Endothelial cell of umbilical vein (primary cell): ENCODE measurements at regions not wholly inside any gene's neighbourhood (a gene's known extent, or its start where the extent isn't known, plus 50 kb on each side); places are given as distances from the start of the nearest gene placed in this dataset.

Source experiments
- BruUV-seq: library from RNA; stranded (reverse); fragments of 400-500 nt; replicated peaks from 2 replicates; lab custom pipeline; 2021; lab: Mats Ljungman, UMichigan
- CTCF ChIA-PET: fragments of 300-600, 350-600 bp; sonication (Branson Sonifier 250); formaldehyde crosslinking; loops from one replicate; lab custom pipeline; 2021; ENCODE audit warnings: antibody characterized with exemption, inconsistent platforms; lab: Charles Lee
- POLR2A ChIA-PET: fragments of 300-600, 350-600 bp; sonication (Branson Sonifier 250); formaldehyde crosslinking; loops from one replicate; lab custom pipeline; 2021; ENCODE audit warnings: antibody characterized with exemption, inconsistent platforms; lab: Charles Lee
- DNase-seq: peaks from one replicate; pipeline ENCODE4 v3.0.0-alpha.2; 2011; ENCODE audit warnings: low read depth, low spot score
- FAIRE-seq: peaks from 2 replicates; lab custom pipeline; 2011; peaks lifted over from hg19 to GRCh38; lab: Jason Lieb, UNC
- H2AFZ ChIP-seq: 2 replicates; pipeline ENCODE4 v1.6.0; 2012; ENCODE audit warnings: low read depth, low read length, control low read depth, inconsistent platforms
- H3K27ac ChIP-seq: 2 replicates; pipeline ENCODE4 v1.5.1; 2011; ENCODE audit warnings: low read depth, mild to moderate bottlenecking, control low read depth, low read length, moderate library complexity; ENCODE audit not compliant: insufficient read depth
- H3K27me3 ChIP-seq, 2 experiments: 2 replicates each; pipeline versions ENCODE4 v1.6.0 to v1.6.1; 2011; ENCODE audit warnings: low read length in 2 of 2, mixed read lengths in 1 of 2; ENCODE audit not compliant: control insufficient read depth in 2 of 2, insufficient read depth in 2 of 2
- H3K36me3 ChIP-seq, 2 experiments: 2 replicates in 1 of 2; 3 replicates in 1 of 2; pipeline ENCODE4 v1.5.1; 2011; ENCODE audit warnings: low read length in 2 of 2, mild to moderate bottlenecking in 1 of 2, moderate library complexity in 1 of 2; ENCODE audit not compliant: control insufficient read depth in 2 of 2, insufficient read depth in 2 of 2; ENCODE audit errors: extremely low read depth in 1 of 2
- H3K4me1 ChIP-seq: 3 replicates; pipeline ENCODE4 v1.5.1; 2011; ENCODE audit warnings: mild to moderate bottlenecking, low read length; ENCODE audit not compliant: control insufficient read depth, insufficient read depth; ENCODE audit errors: extremely low read depth
- H3K4me2 ChIP-seq: 2 replicates; pipeline ENCODE4 v1.6.1; 2011; ENCODE audit warnings: low read length, control low read depth, mixed read lengths; ENCODE audit not compliant: insufficient read depth
- H3K4me3 ChIP-seq, 3 experiments: fragments of 200-600 bp in 1 of 3; sonication (generic), shearing (Covaris generic) in 1 of 3; replicated peaks in 1 of 3; 2 replicates each; pipeline ENCODE4 v1.5.1; 2011 to 2016; ENCODE audit warnings: control low read depth in 3 of 3, low read length in 3 of 3, mild to moderate bottlenecking in 2 of 3, inconsistent platforms in 1 of 3, low read depth in 1 of 3, moderate library complexity in 1 of 3; ENCODE audit not compliant: insufficient read depth in 1 of 3
- H3K79me2 ChIP-seq: 2 replicates; pipeline ENCODE4 v1.6.0; 2012; ENCODE audit warnings: low read length, inconsistent platforms; ENCODE audit not compliant: control insufficient read depth, insufficient read depth
- H3K9ac ChIP-seq: replicated peaks from 2 replicates; pipeline ENCODE3; 2011; ENCODE audit warnings: low read length, control low read depth; ENCODE audit not compliant: insufficient read depth; ENCODE audit errors: extremely low read depth
- H3K9me1 ChIP-seq: replicated peaks from 3 replicates; pipeline ENCODE4 v1.6.0; 2011; ENCODE audit warnings: mild to moderate bottlenecking, low read length; ENCODE audit not compliant: control insufficient read depth, insufficient read depth; ENCODE audit errors: extremely low read depth
- H3K9me3 ChIP-seq: replicated peaks from 2 replicates; pipeline ENCODE4 v1.5.1; 2012; ENCODE audit warnings: low read length, inconsistent platforms; ENCODE audit not compliant: control insufficient read depth, insufficient read depth
- H4K20me1 ChIP-seq: replicated peaks from 2 replicates; pipeline ENCODE3; 2011; ENCODE audit warnings: mild to moderate bottlenecking, low read length; ENCODE audit not compliant: control insufficient read depth, insufficient read depth; ENCODE audit errors: extremely low read depth
- CTCF ChIP-seq, 2 donors: IDR thresholded peaks; 1 replicate in 1 of 2; 2 replicates in 1 of 2; pipeline ENCODE4 v1.5.1; 2011; ENCODE audit warnings: low read length in 2 of 2, mild to moderate bottlenecking in 2 of 2, moderate library complexity in 2 of 2, control low read depth in 1 of 2, inconsistent platforms in 1 of 2, low read depth in 1 of 2; ENCODE audit not compliant: insufficient read depth in 1 of 2; ENCODE audit errors: extremely low read depth in 1 of 2
- EZH2 ChIP-seq: IDR thresholded peaks from 2 replicates; pipeline ENCODE4 v1.6.1; 2012; ENCODE audit warnings: borderline replicate concordance, low read depth, mild to moderate bottlenecking, moderate library complexity, low read length, inconsistent platforms; ENCODE audit not compliant: severe bottlenecking
- FOS ChIP-seq: IDR thresholded peaks from 2 replicates; pipeline ENCODE4 v1.6.1; 2011; ENCODE audit warnings: mild to moderate bottlenecking, low read length, moderate library complexity, borderline replicate concordance; ENCODE audit not compliant: insufficient read depth
- GATA2 ChIP-seq: IDR thresholded peaks from 2 replicates; pipeline ENCODE4 v1.7.0; 2011; ENCODE audit warnings: low read depth, mild to moderate bottlenecking, moderate library complexity, mixed read lengths, low read length; ENCODE audit not compliant: insufficient read length, insufficient read depth
- JUN ChIP-seq: IDR thresholded peaks from 2 replicates; pipeline ENCODE4 v1.6.1; 2011; ENCODE audit warnings: borderline replicate concordance, low read depth; ENCODE audit not compliant: insufficient read length, insufficient read depth
- MAX ChIP-seq: IDR thresholded peaks from 2 replicates; pipeline ENCODE4 v1.6.1; 2011; ENCODE audit not compliant: insufficient read depth, insufficient read length
- MYC ChIP-seq: IDR thresholded peaks from one replicate; pipeline ENCODE4 v1.6.1; 2011; ENCODE audit warnings: mild to moderate bottlenecking, low read depth, low read length
- POLR2A ChIP-seq: IDR thresholded peaks from 2 replicates; pipeline ENCODE4 v1.6.1; 2012; ENCODE audit warnings: low read depth, mild to moderate bottlenecking, control low read depth, low read length
- POLR2AphosphoS5 ChIP-seq: IDR thresholded peaks from 2 replicates; pipeline ENCODE4 v1.6.1; 2012; ENCODE audit warnings: low read depth, mild to moderate bottlenecking, control low read depth, low read length, moderate library complexity; ENCODE audit not compliant: insufficient read depth
- dilution Hi-C: fragments of 300-500 bp; cut with MboI; formaldehyde crosslinking; loops from one replicate; pipeline ENCODE4 v1.15.0; 2019; ENCODE audit warnings: low sequenced_read_pairs; ENCODE audit not compliant: extremely low pct_ligation_motif_present
- intact Hi-C: fragments of 100-400 bp; cut with micrococcal nuclease; formaldehyde crosslinking; loops from one replicate; pipeline ENCODE4 v1.10.0; 2022

- no peak overlapping the region for H2AFZ ChIP-seq
- no peaks in the 10 kb centered on the region for H3K79me2 ChIP-seq
- no TSS peak for BruUV-seq
- H3K9me3 ChIP-seq, result no peaks in the 10 kb centered on the region
- no peak overlapping the region for H3K4me2 ChIP-seq
- H3K27me3 ChIP-seq, result no peaks in the 10 kb centered on the region
- no peaks in the 10 kb centered on the region for H3K9me1 ChIP-seq
- no peak overlapping the region for H3K27ac ChIP-seq
- no peak overlapping the region for H3K9ac ChIP-seq
- dilution Hi-C loops (no loop called here), intact Hi-C loops (no loop called here)
- DNase-seq (no peak), FAIRE-seq (no peak)
- H4K20me1 ChIP-seq, result no peaks in the 10 kb centered on the region
- no peaks in the 10 kb centered on the region for H3K36me3 ChIP-seq
- TF ChIP-seq CTCF (IDR thresholded peaks at IDR 0.05; ENCODE audit: extremely low read depth in 1 of 2, insufficient read depth in 1 of 2, low read depth in 1 of 2, low read length in 2 of 2), result no peak
- no peak for TF ChIP-seq POLR2A
- no peak for TF ChIP-seq EZH2
- no peak for TF ChIP-seq MYC
- no peak for TF ChIP-seq POLR2AphosphoS5
- CTCF ChIA-PET, result interaction anchor here (1.0 to 1.1 kb wide), 2 partner anchors 11 to 15 kb away, joined by 3 read pairs; no protein-coding TSS in a partner anchor
- H3K4me1 ChIP-seq, result no peaks in the 10 kb centered on the region
- POLR2A ChIA-PET, result no interaction called here
- H3K4me3 ChIP-seq, result no peak overlapping the region
Observed at GRCh38 chr1:91604632-91605031, 104.0 kb downstream of the CDC7 start.

GRCh38 chr1:91605566-91605965 is 104.9 kb downstream of the CDC7 start:
- H3K9me3 ChIP-seq, result no peaks in the 10 kb centered on the region
- no peaks in the 10 kb centered on the region for H3K27me3 ChIP-seq
- H2AFZ ChIP-seq, result no peak overlapping the region
- no peaks in the 10 kb centered on the region for H3K9me1 ChIP-seq
- no peak overlapping the region for H3K9ac ChIP-seq
- dilution Hi-C loops, result no loop called here
- intact Hi-C loops, result no loop called here
- no peak overlapping the region for H3K4me2 ChIP-seq
- H4K20me1 ChIP-seq, result no peaks in the 10 kb centered on the region
- H3K27ac ChIP-seq, result no peak overlapping the region
- H3K4me1 ChIP-seq, result no peaks in the 10 kb centered on the region
- BruUV-seq, result no TSS peak
- TF ChIP-seq POLR2AphosphoS5, result no peak
- TF ChIP-seq EZH2, result no peak
- TF ChIP-seq GATA2, result no peak
- no peak for TF ChIP-seq JUN
- TF ChIP-seq MAX, result no peak
- no peak for TF ChIP-seq FOS
- TF ChIP-seq MYC, result no peak
- TF ChIP-seq CTCF (IDR thresholded peaks at IDR 0.05; ENCODE audit: extremely low read depth in 1 of 2, insufficient read depth in 1 of 2, low read depth in 1 of 2, low read length in 2 of 2), result no peak
- no peak for TF ChIP-seq POLR2A
- DNase-seq, result no peak
- H3K36me3 ChIP-seq, result no peaks in the 10 kb centered on the region
- no peak for FAIRE-seq
- CTCF ChIA-PET, result interaction anchor here (1.1 kb wide), 1 partner anchor 12 kb away, joined by 3 read pairs; no protein-coding TSS in a partner anchor
- H3K4me3 ChIP-seq, result no peak overlapping the region
- H3K79me2 ChIP-seq, result no peaks in the 10 kb centered on the region
- POLR2A ChIA-PET, result no interaction called here
